ENCODE measurements at regions not wholly inside any gene's neighbourhood (a gene's known extent, or its start where the extent isn't known, plus 50 kb on each side); places are given as distances from the start of the nearest gene placed in this dataset.

GRCh38 chr7:113366122-113366521 lies 247.8 kb upstream of the SMIM30 start:
- Histone ChIP-seq H3K4me3 (replicated peaks in 1 of 3; ENCODE audit: low read depth in 2 of 3, low read length in 3 of 3) (no peak overlapping the region), H3K79me2 (ENCODE audit: insufficient read depth, low read length) (no peaks in the 10 kb centered on the region), H3K9ac (ENCODE audit: insufficient read depth, low read length, poor library complexity, severe bottlenecking) (no peak overlapping the region), H3K36me3 (replicated peaks in 1 of 2; ENCODE audit: control insufficient read depth in 1 of 2, insufficient read depth in 2 of 2, low read length in 2 of 2) (no peaks in the 10 kb centered on the region), H2AFZ (ENCODE audit: insufficient read depth, low read depth, low read length, poor library complexity, severe bottlenecking) (no peak overlapping the region), H3K27ac (ENCODE audit: low read depth in 1 of 2, low read length in 2 of 2) (no peak overlapping the region), H3K27me3 (ENCODE audit: control insufficient read depth in 2 of 2, insufficient read depth in 2 of 2, low read length in 2 of 2) (no peaks in the 10 kb centered on the region), H3K9me3 (replicated peaks in 1 of 2; ENCODE audit: control insufficient read depth in 1 of 2, insufficient read depth in 1 of 2, low read length in 2 of 2) (no peaks in the 10 kb centered on the region), H3K4me1 (ENCODE audit: control insufficient read depth in 1 of 2, insufficient read depth in 2 of 2, low read length in 2 of 2) (no peaks in the 10 kb centered on the region), H3K4me2 (replicated peaks; ENCODE audit: extremely low read depth, low read length, poor library complexity, severe bottlenecking) (no peak overlapping the region), H4K20me1 (ENCODE audit: insufficient read depth, low read length) (no peaks in the 10 kb centered on the region)
- H3K4me3 Mint-ChIP-seq, result no peak overlapping the region
- H3K4me1 Mint-ChIP-seq, result no peaks in the 10 kb centered on the region
- H3K27me3 Mint-ChIP-seq (ENCODE audit: low read depth in 3 of 3), result no peaks in the 10 kb centered on the region
- no CpG with 5 or more reads among the region's 1 CpG for WGBS (ENCODE audit: insufficient coverage)
- H3K36me3 Mint-ChIP-seq, result no peaks in the 10 kb centered on the region
- H3K27ac Mint-ChIP-seq, result no peak overlapping the region
- DNase-seq, result no peak
- intact Hi-C loops (cut with micrococcal nuclease), result no loop called here
- no peak for TF ChIP-seq CTCF (IDR thresholded peaks at IDR 0.05)
- H3K9me3 Mint-ChIP-seq, result peaks cover 0 to 5% (median 2%) of the 10 kb centered on the region in 7 donors

- Histone ChIP-seq H3K9ac (ENCODE audit: insufficient read depth, low read length, poor library complexity, severe bottlenecking) (no peak overlapping the region), H3K4me3 (replicated peaks in 1 of 3; ENCODE audit: low read depth in 2 of 3, low read length in 3 of 3) (no peak overlapping the region), H2AFZ (ENCODE audit: insufficient read depth, low read depth, low read length, poor library complexity, severe bottlenecking) (no peak overlapping the region), H4K20me1 (ENCODE audit: insufficient read depth, low read length) (no peaks in the 10 kb centered on the region), H3K27ac (ENCODE audit: low read depth in 1 of 2, low read length in 2 of 2) (no peak overlapping the region), H3K27me3 (ENCODE audit: control insufficient read depth in 2 of 2, insufficient read depth in 2 of 2, low read length in 2 of 2) (no peaks in the 10 kb centered on the region), H3K4me2 (replicated peaks; ENCODE audit: extremely low read depth, low read length, poor library complexity, severe bottlenecking) (no peak overlapping the region), H3K79me2 (ENCODE audit: insufficient read depth, low read length) (no peaks in the 10 kb centered on the region), H3K4me1 (ENCODE audit: control insufficient read depth in 1 of 2, insufficient read depth in 2 of 2, low read length in 2 of 2) (no peaks in the 10 kb centered on the region), H3K9me3 (replicated peaks in 1 of 2; ENCODE audit: control insufficient read depth in 1 of 2, insufficient read depth in 1 of 2, low read length in 2 of 2) (no peaks in the 10 kb centered on the region), H3K36me3 (replicated peaks in 1 of 2; ENCODE audit: control insufficient read depth in 1 of 2, insufficient read depth in 2 of 2, low read length in 2 of 2) (no peaks in the 10 kb centered on the region)
- intact Hi-C loops (cut with micrococcal nuclease), result no loop called here
- Mint-ChIP-seq H3K27me3 (ENCODE audit: low read depth in 3 of 3) (no peaks in the 10 kb centered on the region), H3K9me3 (peaks cover 0 to 9% (median 3%) of the 10 kb centered on the region in 7 donors), H3K4me1 (no peaks in the 10 kb centered on the region), H3K27ac (no peak overlapping the region), H3K36me3 (no peaks in the 10 kb centered on the region), H3K4me3 (no peak overlapping the region)
- WGBS (ENCODE audit: insufficient coverage), result 76% methylated on average over 3 of the region's 4 CpGs
- no peak for TF ChIP-seq CTCF (IDR thresholded peaks at IDR 0.05)
- no peak for DNase-seq
These were observed 231.0 kb upstream of the SMIM30 start for GRCh38 chr7:113349339-113349738.

Measured in CD14-positive monocyte (primary cell).